HepG2 (cell line): ENCODE measurements at regions not wholly inside any gene's neighbourhood (a gene's known extent, or its start where the extent isn't known, plus 50 kb on each side); places are given as distances from the start of the nearest gene placed in this dataset.

Source experiments
- ADNP ChIP-seq: sonication (generic); formaldehyde crosslinking; IDR thresholded peaks from 2 replicates; pipeline ENCODE4 v1.4.0; 2020; ENCODE audit warnings: missing genetic modification reagents
- FOXA3 ChIP-seq: IDR thresholded peaks from 2 replicates; pipeline ENCODE4 v1.6.1; 2016; ENCODE audit warnings: missing genetic modification reagents, missing compliant biosample characterization
- KAT7 ChIP-seq: IDR thresholded peaks from 2 replicates; pipeline ENCODE4 v1.6.1; 2018; ENCODE audit warnings: borderline replicate concordance, missing compliant biosample characterization
- MEF2D ChIP-seq: sonication (generic); formaldehyde crosslinking; IDR thresholded peaks from 2 replicates; pipeline ENCODE4 v1.5.1; 2020; ENCODE audit warnings: mild to moderate bottlenecking, missing genetic modification reagents
- NCOA2 ChIP-seq: sonication (generic); formaldehyde crosslinking; IDR thresholded peaks from 2 replicates; pipeline ENCODE4 v1.8.0; 2022; ENCODE audit warnings: inconsistent platforms
- NR2F1 ChIP-seq, 2 experiments: fragments of 450-650 bp in 1 of 2; formaldehyde crosslinking in 1 of 2; IDR thresholded peaks; 2 replicates each; pipeline versions ENCODE4 v1.5.0 to v1.6.1; 2016 to 2020; ENCODE audit warnings: mild to moderate bottlenecking in 1 of 2, missing compliant biosample characterization in 1 of 2, missing genetic modification reagents in 1 of 2, moderate library complexity in 1 of 2
- TOPORS ChIP-seq: sonication (generic); formaldehyde crosslinking; IDR thresholded peaks from 2 replicates; pipeline ENCODE4 v1.8.0; 2023; ENCODE audit warnings: mild to moderate bottlenecking, missing genetic modification reagents
- WIZ ChIP-seq: sonication (generic); formaldehyde crosslinking; IDR thresholded peaks from 2 replicates; pipeline ENCODE4 v1.5.1; 2020; ENCODE audit warnings: mild to moderate bottlenecking, missing genetic modification reagents
- ZBTB49 ChIP-seq: sonication (generic); formaldehyde crosslinking; IDR thresholded peaks from 2 replicates; pipeline ENCODE4 v1.4.0; 2020; ENCODE audit warnings: missing genetic modification reagents, borderline replicate concordance
- ZNF350 ChIP-seq: sonication (generic); formaldehyde crosslinking; IDR thresholded peaks from 2 replicates; pipeline ENCODE4 v1.4.0; 2020; ENCODE audit warnings: mild to moderate bottlenecking, low read depth, missing genetic modification reagents, borderline replicate concordance
- ZNF407 ChIP-seq: sonication (generic); formaldehyde crosslinking; IDR thresholded peaks from one replicate; pipeline ENCODE4 v1.5.1; 2020; ENCODE audit warnings: mild to moderate bottlenecking, missing genetic modification reagents; ENCODE audit errors: not compliant biosample characterization
- ZNF891 ChIP-seq: sonication (generic); formaldehyde crosslinking; IDR thresholded peaks from 2 replicates; pipeline ENCODE4 v1.5.0; 2020; ENCODE audit warnings: mild to moderate bottlenecking, missing genetic modification reagents
- ZSCAN9 ChIP-seq: IDR thresholded peaks from 2 replicates; pipeline ENCODE4 v1.6.1; 2016; ENCODE audit warnings: borderline replicate concordance

GRCh38 chr16:10257642-10258251 lies 75.5 kb upstream of the GRIN2A start (continued):
- TF ChIP-seq NCOA2 (CRISPR knock-in tag) (peak; percentile 46; the same call in 1 of the 2 replicates), ADNP (CRISPR knock-in tag) (0 out of 2 replicates have a peak, but pooled peaks have one; percentile 45), WIZ (CRISPR knock-in tag) (0 out of 2 replicates have a peak, but pooled peaks have one; percentile 37), MEF2D (CRISPR knock-in tag) (peak; percentile 100), NR2F1 (CRISPR knock-in tag; IDR thresholded peaks at IDR 0.05) (0 out of 4 replicates have a peak, but pooled peaks of 1 of the 2 experiments have one; percentile 11), TOPORS (CRISPR knock-in tag) (peak; percentile 10; the same call in 1 of the 2 replicates), KAT7 (CRISPR knock-in tag) (0 out of 2 replicates have a peak, but pooled peaks have one; percentile 22), ZSCAN9 (0 out of 2 replicates have a peak, but pooled peaks have one; percentile 22), ZNF407 (CRISPR knock-in tag) (peak; percentile 4), ZNF350 (0 out of 2 replicates have a peak, but pooled peaks have one; percentile 60), ZBTB49 (0 out of 2 replicates have a peak, but pooled peaks have one; percentile 17), FOXA3 (peak; percentile 36), ZNF891 (0 out of 2 replicates have a peak, but pooled peaks have one; percentile 70)
